Activated naive CD4-positive, alpha-beta T cell (primary cell): ENCODE measurements at regions not wholly inside any gene's neighbourhood (a gene's known extent, or its start where the extent isn't known, plus 50 kb on each side); places are given as distances from the start of the nearest gene placed in this dataset.
"Not testable (repeated sequence)": the region's sequence is repeated elsewhere in the genome, so short reads cannot be mapped to it uniquely, and the experiment has no call there.

ENCODE experiments used
- DNase-seq, 4 experiments: peaks; one replicate each; lab custom pipeline; 2025; lab: John Stamatoyannopoulos, UW

DNA sequence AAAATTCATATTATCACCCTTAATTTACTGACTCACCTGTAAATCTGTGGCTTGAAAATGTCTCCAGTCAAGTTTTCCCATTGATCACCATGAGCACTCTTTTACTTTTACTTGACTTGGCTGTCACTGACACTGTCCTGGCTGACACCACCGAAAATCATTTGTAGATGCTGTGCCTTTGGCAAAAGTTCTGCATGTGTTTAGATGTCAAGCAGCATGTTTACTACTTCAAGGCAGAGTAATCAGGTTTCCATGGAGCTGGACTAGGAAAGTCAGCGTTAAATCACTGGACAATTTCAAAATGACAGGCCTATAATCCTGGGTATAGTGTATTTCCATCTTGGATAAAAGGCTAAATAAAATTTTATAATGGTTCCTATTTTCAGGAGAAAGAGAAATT lies 1530.6 kb upstream of the CDH6 start:
- no peak for DNase-seq

DNA sequence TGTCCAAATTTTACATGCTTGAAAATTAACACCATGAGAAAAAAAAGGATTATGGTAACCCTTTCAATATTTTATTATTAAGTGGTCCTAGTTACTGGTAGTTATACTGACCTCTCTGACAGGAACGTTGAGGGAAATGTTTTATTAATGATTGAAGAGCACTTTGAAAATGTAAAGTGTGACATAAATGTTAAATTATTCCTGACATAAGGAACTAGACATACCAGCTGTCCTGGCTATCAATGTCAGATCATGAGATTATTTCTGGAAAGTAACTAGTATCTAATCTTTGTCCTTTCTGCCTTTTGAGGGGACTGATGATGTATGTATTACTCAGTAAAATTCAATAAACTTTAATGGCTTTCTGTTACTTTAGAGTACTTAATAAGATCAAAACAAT lies 1538.5 kb upstream of the CDH6 start:
- DNase-seq, result no peak

DNA sequence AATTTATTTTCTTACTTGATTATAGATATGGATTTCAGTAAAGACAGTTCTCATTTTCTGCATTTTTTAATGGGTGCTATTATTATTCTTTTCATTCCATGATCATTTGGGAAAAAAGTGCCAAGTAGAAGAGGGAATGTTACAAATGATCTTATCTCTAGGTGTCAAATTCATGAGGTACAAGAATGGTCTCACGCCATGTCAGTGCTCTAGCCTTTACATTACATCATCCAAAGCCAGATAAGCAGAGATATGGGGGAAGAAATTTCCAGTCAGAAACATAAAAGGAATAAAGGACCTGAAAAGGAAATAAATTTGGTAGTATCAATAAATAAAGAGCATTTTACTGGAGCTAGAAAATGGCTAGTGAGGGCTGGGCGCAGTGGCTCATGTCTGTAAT lies 1544.2 kb upstream of the CDH6 start:
- no peak for DNase-seq

DNA sequence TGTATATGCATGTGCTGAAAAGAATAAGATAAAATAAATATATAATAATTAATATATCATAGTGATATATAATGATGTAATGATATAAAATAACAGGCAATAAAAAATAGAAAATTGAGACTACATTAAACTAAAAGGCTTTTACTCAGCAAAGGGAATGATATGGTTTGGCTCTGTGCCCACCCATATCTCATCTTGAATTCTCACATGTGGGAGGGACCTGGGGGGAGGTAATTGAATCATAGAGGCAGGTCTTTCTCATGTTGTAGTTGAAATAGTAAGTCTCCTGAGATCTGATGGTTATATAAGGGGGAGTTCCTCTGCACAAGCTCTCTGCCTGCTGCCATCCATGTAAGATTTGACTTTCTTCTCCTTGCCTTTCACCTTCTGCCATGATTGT lies 1550.9 kb upstream of the CDH6 start:
- DNase-seq, result no peak

DNA sequence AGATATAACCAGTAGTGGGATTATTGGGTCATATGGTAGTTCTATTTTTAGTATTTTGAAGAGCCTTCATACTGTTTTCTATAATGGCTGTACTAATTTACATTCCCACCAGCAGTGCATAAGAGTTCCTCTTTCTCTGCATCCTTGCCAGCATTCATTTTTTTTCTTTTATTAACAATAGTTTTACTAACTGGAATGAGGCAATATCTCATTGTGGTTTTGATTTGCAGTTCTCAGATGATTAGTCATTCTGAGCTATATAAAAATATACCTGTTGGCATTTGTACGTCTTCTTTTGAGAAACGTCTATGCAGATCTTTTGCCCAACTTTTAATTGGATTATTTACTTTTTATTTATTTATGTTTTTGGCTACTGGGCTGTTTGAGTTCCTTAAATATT lies 1579.3 kb upstream of the CDH6 start:
- DNase-seq, result no peak

DNA sequence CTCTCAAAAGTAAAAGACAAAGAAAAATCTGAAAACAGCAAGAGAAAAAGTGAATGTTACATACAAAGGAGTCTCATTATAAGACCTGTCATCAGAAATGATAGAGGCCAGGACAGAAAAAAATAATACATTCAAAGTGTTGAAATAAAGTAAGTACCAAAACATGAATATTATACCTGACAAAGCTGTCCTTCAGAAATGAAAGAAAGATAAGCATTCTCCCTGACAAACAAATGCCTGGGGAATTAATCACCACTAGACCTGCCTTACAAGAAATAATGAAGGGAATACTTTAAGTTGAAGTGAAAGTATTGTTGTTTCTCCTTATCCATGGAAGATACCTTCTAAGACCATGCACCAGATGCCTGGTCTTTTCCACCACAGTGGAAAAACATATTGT lies 1605.2 kb upstream of the CDH6 start:
- DNase-seq, result no peak

DNA sequence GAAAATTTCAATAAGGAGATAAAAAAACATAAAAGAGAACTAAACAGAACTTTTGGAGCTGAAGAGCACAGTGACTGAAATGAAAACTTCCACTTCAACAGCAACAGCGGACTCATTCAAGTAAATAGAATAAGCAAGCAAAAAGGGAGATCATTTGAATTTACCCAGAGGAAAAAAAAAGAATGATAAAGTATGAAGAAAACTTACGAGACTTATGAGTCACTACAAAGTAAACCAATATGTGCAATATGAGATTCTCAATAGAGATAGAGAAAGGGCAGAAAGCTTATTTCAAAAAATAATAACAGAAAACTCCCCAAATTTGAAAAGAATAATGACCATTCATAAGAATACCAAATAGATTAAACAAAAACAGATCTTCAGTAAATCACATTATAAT lies 1605.7 kb upstream of the CDH6 start:
- DNase-seq, result no peak

DNA sequence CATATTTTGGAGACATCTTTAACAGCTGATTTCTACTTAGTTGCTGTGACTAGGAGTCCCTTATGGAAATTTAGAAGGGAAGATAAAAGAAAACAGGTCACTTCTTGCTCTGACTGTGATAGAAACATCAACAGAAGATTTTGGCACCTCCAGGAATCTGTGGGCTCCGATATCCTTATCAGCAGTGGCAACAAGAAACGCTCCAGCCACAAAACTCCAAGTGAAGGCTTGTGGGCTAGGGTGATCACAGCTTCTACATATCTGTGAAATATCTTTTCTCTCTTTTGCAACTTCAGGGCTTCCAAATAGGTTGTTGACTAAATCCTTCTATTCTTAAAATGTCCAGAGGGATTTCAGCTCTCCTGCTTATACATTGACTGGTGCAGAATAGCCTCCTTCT lies 1625.5 kb upstream of the CDH6 start:
- no peak for DNase-seq

DNA sequence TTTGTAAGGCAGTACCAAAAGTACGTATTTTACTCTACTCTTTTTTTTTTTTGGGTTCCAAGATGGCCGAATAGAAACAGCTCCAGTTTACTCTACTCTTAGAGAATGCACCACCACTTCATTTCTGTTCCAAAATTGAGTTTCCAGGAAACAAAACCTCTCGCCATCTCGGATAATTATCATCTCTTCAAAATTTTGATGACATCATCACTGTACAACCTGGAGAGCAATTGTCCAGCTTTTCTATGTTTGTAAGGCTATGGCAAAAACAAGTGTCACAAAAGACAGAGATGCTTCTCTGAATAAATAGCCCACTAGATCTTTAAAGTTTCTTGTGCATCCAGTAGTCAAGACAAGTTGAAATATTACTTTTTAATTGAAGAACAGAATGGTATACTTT lies 1631.9 kb upstream of the CDH6 start:
- no peak for DNase-seq

DNA sequence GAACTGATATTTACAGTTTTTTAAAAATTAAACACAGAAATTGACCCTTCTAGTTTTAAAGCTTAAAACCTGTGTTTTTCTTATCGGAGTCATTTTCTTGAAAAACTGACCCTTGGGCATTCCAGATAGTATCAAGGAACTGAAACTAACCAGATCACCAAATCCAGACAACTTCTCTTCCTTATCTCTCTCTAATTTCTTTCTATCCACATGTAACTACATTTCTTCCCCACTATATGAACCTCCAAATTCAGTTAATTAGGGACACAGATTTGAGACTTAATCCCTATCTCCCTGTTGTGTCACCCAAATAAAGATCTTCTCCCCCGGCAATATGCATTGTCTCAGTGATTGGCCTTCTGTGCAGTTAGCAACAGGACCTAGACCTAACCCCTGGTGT lies 1643.0 kb upstream of the CDH6 start:
- no peak for DNase-seq

DNA sequence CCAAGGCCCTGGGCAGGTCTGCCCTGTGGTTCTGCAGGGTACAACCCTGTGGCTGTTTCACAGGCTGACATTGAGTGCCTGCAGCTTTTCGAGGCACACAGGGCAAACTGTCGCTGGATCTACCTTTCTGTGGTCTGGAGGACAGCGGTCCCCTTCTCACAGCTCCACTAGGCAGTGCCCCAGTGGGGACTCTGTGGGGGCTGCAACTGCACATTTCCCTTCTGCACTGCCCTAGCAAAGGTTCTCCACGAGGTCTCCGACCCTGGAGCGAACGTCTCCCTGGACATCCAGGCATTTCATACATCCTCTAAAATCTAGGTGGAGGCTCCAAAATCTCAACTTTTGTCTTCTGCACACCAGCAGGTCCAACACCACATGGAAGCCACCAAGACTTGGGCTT lies 1645.2 kb upstream of the CDH6 start:
- no peak for DNase-seq

DNA sequence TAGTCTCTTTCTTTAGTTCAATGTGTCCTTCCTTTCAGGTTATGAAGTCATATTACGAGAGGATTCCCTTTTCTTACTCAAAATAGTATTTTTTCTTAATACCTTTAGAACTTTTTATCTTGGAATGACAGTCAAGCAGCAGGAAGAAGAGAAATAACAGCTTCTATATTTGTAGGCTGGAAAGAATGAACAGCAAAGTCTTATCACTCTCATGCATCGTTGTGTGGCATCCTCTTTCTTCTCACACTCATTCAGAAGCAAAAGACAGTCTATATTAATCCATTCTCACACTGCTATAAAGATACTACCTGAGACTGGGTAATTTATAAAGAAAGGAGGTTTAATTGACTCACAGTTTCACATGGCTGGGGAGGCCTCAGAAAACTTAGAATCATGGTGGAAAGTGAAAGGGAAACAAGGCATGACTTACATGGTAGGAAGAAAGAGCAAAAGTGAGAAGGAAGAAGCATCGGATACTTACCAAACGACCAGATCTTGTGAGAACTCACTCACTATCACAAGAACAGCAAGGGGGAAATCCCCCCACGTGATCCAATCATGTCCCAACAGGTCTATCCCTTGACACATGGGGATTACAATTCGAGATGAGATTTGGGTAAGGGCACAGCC lies 1646.1 kb upstream of the CDH6 start:
- no peak for DNase-seq

DNA sequence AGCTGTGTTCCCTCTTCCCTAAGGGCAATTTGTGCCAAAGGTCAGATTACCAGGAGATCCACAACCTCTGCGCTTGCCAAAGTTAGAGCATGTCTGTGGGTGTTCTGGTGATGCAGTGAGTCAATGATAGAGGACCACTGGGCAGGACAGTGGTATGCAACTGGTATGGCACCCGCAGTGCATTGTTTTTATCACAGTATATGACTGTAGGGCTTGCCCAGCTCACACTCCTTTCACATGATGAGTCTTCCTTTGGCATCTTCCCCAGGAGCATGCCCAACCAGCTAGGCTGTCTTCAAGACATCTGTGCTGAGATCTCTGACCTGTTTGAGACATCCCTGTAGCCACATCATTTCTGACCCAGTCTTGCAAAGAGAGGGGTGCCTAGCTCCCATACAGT lies 1650.0 kb upstream of the CDH6 start:
- DNase-seq, result no peak

DNA sequence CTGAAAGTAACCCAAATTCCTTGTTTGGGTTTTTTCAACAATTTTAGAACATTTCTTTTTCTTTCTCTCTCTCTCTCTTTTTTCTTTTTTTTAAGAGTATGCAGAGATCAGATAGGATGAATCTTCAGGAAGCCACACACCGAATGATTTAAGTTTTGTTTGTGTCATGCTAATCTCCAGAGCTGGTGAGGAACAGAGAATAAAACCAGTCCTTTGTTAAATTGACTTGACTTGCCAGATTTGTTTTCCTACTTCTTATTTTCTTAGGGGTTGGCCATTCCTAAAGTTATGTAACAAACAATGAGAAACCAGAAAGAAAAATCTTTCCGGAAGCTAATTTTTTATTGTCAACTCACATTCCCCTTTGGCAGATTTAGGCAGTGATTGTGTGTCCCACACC lies 1669.3 kb upstream of the CDH6 start:
- no peak for DNase-seq

DNA sequence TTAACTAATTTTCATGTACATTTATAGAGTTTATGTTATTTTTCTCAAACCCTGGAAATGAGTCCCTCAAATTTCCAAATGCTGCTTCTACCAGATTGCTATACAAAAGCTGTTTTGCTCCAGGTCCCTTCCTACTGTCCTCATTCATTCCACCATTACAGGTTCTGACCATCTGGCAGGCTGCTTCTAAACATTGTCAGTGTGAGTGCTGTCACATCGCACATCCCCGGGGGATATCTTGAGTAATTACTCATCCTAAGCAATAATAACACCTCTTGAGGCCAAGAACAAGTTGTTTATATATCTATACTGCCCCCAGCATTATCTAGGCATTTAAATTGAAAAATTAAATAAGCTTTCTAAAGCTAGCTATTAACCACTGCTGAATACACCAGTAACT lies 1675.3 kb upstream of the CDH6 start:
- DNase-seq, result no peak

DNA sequence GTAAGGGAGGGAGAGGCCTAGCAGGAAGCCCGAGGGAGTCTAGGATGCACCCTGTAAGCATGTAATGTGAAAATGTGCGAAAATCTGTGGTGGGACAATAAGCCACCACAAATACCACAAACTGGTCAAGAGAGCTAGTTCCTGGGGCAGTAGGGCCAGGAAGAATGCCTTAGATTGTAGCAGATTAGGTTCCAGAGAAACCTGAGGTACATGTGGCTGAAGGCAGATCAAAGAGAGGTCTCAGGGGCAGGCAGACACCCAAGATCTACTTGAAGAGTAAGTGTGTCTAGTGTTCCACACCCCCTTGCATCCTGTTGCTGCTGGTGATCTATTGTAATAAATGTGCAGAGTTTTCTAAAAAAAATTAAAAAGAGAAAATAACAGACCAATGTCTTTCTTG lies 1677.3 kb upstream of the CDH6 start:
- DNase-seq, result no peak

DNA sequence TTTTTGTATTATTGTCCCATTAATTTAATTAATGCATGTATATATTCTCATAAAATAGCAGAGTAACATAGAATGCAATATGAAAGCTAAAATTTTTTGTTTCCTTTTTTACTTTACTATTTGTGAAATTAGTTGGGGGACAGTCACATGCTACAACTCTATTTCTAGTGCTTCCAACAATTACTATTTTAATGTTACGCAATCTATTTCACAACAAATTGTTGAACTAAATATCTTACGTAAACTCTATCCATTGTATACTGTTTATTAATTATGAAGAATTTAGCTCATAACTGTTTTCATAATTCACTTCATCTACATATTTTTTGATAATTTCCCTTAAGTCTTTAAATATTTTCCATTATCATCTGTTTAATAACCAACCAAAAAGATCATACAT lies 1685.4 kb upstream of the CDH6 start:
- DNase-seq, result no peak

DNA sequence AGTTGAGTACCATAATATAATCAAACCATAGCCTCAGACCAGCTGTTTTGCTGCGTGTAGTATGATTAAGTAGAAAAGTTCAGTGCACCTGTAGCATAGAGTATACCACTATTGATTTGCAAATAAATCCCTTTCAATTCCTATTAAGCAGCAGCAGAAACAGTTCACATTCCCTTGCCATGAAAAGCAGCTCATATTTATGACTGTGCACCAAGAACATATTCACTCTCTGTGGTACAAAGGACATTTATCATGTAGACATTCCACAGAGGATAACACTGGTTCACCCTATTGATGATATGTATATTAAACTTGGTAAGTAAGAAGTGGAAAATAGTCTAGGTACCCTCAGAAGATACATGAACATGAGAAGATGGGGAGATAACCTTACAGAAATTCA lies 1689.1 kb upstream of the CDH6 start:
- DNase-seq, result no peak

DNA sequence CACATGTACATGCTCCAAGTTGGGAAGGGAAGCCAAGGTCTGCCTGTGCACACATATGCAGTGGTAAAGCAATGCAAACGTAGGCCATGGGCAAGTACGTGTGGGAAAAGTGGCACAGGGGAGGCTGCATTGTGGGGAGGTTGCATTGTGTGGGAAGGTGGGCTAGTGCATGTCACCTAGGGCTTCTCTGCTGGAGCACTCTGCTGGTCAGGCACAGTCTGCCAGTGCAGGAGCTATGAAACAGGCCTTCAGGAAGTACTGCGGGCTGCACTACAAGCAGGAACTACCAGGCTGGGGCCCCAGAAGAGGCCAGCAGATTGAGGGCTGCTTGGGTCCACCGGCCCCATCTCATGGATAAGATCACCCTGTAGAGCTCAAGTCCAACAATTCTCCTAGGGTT lies 1694.6 kb upstream of the CDH6 start:
- no peak for DNase-seq

DNA sequence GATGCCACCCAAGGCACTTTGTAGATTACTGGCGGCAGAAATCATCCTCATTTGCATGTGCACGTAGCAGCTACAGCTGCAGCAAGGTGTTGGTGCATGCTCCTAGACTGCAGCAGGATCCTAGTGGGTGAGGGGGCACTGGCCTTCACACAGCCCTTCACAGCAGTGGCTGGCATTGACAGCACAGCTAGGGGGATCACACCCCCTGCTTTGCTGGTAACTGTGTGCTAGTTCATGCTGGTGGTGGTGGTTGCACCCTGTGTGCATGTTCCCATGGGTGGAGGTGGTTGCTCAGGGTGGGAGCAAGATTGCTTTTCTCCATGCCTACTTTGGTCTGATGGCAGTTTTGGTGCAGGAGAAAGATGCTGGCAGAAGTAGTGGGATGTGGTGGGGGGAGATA lies 1695.1 kb upstream of the CDH6 start:
- DNase-seq, result no peak

DNA sequence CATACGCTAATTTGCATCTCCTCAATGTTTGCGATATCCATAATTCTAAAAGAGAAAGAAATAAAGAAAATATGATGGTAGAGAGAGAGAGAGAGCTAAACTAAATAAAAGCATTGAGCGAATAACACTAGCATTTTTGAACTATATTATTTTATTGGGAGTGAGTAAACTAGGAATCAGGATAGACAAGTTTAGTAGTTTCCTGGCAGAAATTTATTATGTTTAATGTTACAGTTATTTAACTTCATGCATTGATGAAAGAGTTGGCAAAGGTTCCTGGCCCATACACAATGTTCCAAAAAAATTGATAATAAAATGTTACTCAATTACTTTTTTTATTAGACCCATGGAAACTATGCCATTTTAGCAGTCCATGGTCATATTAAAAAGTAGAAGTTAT lies 1708.2 kb upstream of the CDH6 start:
- no peak for DNase-seq

DNA sequence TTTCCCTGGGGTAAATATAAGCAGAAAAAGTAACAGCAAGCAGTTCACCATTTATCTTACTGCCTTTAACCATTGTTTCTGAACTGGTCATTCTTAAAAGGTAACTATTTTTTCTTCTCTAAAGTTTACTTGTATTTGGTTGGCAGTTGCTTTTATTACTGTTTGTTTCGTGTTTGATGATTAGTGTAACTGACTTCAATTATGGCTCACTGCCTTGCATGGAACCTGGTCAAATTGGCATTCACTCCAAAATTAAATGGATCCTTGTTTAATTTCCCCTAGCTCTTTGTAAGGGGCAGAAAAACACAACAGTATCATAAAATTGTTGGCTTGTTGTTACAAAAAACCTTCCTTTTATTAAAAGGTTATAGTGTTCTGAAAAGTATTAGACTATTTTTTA lies 1723.9 kb upstream of the CDH6 start:
- no peak for DNase-seq

DNA sequence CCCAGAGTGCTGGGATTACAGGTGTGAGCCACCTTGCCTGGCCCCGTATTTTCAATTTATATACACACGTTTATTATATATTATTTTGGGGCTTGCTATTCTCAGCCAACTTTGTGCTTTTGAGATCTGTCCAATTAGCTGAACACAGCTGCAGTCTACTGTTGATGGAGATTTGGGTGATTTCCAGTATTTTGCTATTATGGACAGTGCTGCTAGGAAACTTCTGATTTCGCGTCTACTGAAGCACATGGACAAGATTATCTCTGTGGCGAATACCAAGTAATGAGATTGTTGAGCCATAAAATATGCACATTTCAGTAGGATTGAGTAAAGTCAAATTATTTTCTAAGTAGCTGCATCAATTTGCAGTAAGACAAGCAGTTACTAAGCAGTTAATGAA lies 1731.2 kb upstream of the CDH6 start:
- no peak for DNase-seq

DNA sequence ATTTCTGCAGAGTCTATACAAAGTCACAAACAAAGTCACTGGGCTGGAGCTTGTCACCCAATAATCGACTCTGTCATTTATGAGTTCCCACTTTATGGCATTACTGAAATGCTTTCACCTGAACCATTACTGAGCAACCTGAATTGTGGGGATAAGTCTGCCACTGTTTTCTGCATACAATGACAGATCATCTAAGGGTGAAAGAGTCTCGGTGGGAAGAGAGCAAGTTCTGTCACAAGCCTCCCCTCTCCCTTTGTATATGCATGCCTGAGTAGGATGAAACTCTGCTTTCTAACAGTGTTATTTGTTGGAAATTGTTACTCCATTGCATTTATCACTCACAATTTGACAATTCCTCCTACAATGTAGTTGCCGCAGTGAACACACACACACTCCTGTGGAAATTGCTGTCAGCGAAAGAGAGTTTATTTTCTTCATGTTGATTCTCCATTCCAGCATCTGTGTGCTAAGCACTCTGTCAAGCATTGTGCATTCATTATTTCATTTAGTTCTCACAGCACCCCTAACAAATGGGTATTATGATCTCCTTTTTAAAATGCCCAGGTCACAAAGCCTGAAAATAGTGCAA lies 1732.4 kb upstream of the CDH6 start:
- no peak for DNase-seq

DNA sequence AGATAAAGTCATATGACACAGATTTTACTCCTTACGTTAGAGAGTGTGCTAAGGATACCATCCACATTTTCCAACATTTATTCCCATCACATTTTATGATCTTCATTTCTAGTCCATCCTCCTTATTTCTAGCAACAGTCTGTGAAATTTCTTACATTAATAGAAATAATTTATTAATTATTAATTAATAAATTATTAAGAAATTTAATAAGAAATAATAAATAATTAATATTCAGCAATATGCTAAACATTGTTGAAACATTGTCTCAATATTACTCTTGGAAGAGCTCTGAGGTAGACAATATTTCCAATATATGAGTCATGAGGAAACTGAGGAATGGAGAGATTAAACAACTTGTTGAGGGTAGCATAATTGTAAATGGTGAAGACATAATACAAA lies 1742.5 kb upstream of the CDH6 start:
- not testable (repeated sequence) for DNase-seq
